NCI-H524 (cell line): ENCODE measurements at regions not wholly inside any gene's neighbourhood (a gene's known extent, or its start where the extent isn't known, plus 50 kb on each side); places are given as distances from the start of the nearest gene placed in this dataset.

Source experiments
- DNase-seq, 2 experiments: peaks; one replicate each; lab custom pipeline; 2025; lab: John Stamatoyannopoulos, UW

DNA sequence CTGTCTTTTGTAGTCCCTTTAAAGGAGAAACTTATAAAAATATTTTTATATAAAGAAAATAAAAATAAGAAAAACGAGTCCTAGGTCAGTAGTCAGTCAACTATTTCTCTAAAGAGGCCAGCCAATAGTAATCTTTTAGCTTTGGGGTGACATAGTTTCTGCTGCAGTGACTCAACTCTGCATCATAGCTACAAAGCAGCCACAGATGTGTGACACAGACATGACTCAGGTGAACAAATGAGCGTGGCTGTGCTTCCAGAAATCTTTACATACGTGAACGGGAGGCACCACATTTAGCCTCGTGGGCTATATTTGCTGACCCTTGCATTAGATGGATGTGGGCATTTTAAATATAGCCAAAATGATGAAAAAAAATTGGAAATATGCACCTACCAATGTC, 1862.5 kb upstream of the TENM3 start:
- no peak for DNase-seq

DNA sequence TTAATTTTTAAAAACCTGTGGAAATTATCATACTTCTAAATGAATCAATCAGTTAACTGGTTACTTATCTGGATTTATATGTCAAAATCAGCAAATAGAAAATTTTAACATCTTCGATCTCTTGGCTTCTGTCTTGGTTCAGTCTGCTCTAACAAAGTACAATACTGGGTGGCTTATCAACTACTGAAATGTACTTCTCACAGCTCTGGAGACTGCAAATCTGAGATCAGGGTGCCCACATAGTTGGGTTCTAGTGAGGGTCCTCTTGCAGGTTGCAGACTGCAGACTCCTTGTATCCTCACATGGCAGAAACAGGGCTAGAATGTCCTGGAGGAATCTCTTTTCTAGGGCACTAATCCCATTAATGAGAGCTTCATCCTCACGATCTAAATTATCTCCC, 1851.6 kb upstream of the TENM3 start:
- no peak for DNase-seq

DNA sequence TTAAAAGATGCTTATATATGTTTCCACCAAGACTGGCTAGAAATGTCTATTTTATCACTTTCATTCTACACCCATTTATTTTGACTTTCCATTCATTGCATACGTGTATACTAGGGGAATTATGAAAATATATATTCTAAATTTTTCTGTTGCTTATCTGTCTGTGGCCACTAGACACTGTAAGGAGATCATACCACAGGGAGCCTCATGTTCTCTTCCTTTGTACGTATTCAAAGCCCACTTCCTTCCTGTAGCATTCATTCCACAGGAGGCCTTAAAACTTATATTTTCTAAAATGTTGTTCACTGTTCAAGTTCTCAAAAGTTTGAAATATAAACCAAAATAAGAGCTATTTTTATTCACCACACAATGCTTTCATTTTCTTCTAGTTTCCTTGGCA, 1848.9 kb upstream of the TENM3 start:
- DNase-seq: no peak

DNA sequence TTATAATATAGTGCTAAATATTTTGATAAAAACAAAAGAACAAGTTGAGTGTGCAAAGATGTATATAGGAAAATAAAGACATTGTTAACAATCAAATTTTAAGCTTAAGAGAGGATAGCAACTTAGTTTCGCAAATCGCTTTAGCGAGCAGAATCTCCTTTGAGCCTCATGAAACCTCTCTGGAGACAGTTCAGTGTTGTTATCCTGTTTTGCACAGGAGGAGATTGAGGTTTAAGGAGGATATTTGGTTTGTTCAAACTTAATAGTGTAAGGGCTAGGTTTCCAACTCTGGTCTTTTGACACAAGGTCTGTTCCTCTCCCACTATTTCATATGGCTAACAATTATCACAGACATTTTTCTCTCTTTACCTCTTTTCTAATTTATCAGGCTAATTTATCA, 1848.5 kb upstream of the TENM3 start:
- DNase-seq: no peak

DNA sequence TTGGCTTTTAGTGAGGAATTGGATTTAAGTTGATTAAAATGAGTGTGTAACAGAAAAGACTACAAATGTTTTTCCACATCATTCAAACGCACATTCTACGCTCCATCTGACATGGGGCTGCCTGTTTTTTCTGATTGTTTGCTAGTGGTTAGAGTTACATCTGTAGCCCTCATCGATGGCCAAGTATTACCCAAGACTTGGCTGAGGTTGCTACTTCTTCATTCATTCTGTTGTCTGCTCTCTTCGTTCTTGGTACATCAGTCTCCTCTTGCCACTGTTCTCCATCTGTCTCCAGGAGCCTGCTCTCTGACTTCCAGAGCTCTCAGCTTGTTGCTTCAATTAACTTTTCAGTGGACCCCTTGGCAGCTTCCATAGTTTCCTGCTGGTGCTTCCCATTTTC, 1844.6 kb upstream of the TENM3 start:
- no peak for DNase-seq

DNA sequence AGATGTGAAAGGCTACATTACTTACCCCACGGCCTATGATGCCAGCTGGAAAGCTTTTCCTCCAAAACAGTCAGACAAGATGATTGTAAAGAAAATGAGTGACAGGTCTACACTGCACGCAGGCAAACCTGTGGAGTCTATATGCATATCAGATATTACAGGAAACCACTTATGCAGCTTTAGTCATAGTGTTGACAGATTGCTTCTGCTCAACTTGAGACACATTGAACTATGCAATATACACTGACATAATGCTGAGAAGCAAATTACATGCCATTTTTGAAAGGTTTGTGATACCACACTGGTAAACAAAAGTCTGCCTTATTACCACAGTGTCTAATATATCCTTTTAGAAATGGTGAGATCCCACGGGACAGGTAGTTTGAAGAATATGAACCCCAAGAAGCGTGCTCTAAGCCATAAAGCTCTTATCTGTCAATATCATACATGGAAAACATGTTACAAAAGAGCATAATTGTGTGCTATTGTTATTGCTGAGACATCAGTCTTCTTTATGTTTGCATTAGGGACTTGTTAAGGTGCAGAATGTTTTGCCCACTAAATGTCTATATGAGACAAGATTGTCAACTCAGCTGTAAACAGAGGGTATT, 1835.8 kb upstream of the TENM3 start:
- peak in 1 of 2 experiments; percentile 9 for DNase-seq

DNA sequence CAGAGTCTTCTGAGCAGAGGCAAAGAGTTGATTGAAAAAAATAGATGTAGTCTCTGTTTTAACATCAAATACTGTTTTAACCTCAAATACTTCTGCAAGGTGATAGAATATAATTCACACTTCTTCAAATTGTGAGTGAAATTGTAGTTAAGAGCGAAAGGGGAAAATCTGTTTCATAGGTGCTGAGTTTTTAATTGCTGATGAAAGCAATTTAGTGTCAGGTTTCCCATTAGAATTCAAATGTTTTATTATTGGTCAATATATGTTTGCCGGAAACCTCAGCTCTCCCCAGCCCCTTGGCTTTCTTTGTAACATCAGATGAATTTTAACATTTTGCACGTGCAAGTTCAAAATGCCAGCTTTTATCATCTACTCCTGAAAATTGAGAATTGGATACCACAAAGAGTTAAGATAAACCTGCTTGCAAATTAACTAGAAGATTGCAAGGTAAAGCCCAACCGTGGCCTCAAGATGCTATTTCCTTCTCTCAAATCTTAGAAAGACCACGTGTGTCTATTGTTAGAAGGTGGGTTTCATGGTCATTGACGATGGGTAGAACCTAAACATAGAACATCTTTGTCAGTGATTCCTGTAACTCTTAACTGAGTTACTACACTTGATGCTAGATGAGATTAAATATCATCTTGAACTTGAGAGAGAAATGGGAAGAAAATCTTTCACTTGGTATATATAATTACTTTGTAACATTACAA, 1824.2 kb upstream of the TENM3 start:
- DNase-seq: no peak

DNA sequence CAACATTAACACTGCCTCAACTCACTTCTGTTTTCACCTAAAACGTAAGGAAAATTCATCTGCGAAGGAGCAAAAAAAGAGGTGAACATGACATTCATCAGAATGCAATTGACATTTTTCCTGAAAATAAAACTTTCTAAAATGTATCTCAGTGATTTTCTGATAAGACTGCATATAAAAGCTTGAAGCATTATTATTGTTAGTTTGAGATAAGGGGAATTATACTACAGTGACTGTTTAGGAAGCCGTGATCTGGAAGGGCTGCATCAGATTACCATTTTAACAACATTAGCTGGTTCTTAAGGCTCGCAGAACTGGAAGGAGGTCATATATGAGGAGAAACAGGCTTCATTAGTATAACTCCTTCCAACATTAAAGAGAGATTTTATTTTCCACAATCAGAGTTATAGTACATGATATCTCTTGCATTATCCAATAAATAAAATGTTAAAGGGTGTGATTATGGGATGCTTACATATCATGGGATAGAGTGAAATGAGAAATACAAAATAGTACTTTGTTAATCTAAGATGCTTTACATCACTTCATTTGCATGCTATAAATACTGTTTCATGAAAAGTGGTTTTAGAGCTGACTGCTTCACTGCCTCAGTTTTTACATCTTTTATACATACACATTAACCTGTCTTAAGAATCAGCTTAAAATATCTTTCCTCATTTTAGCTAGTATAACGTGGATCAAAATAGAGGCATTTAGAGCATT, 1820.1 kb upstream of the TENM3 start:
- no peak for DNase-seq

DNA sequence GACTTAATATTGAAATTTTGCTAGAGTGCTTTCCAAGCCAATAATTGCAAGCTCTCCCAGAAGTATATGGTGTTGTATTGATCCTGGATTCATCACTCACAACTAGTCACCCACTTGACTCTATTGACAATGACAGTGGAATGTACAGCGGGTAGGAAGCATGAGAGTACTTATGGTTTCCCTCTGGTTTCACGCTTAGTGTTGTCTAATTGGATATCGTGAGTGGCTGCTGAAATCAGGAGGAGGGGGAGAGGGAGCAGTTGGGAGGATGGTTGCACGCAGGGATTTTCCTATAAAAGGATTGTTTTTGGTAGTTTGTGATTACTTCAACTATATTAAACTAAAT, 1819.5 kb upstream of the TENM3 start:
- no peak for DNase-seq

DNA sequence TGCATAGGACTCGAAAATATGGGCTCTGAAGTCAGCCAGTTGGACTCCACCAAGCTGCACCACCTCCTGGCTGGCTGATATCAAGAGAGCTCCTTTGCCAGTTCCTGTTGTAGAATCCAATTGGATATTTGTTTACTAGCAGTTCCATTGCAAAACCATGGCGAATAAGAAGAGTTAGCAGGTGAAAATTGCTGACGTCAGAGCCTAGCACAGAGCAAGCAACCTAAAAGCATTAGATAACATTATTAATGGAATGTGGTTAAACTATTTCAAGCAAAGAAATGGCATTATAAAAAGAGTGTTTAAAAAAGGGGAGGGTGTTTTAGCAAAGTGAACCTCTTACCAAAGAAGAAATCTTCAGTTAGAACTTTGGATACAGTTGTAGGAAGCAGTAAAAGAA, 1816.3 kb upstream of the TENM3 start:
- no peak for DNase-seq

DNA sequence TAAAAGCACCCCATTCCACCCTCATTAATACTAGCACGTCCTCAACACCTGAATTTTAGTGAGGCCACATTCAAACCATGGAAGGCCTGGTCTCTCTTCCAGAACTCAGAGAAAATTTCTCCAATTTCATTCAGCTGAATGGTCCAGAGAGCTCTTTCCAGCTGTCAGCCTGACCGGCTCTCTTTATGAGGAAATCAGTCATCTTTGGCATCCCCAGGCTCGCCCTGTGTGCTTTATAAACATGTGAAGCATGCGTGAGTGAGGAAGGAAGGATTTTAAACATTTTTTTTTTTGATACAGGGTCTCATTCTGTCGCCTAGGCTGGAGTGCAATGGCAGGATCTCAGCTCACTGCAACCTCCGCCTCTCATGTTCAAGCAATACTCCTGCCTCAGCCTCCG, 1812.9 kb upstream of the TENM3 start:
- no peak for DNase-seq

DNA sequence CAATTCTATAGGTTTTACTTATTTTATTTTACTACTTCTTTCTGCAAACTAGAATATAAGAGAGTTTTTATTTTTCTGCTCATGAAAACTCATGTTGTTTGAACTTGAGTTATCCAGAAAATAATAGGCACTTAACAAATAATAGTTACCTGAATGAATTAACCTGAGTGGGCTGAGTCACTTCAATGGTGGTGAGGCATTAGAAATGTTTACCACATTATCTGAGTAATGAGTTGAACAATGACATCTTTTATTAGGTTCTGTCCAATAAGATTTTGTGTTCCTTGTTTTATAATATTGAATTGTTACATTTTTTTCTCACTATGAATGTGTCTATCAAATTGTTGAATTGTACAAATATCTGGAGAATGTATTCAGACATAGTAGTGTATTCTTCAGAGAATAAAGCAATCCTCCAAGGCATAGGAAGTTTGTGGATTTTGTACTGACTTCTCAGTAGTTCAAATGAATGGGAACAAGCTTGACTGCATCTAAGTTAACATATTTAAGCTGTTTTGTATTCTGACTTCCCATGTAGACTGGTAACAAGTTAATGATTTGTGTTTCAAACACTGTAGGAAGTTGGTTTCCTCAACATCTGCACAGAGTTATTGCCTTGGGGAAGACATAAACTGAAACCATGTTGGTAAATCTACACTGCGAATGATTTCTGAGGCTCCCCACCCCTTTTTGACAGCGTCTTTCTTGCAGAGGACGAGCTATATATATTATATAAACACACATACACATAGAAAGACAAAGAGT, 1808.9 kb upstream of the TENM3 start:
- no peak for DNase-seq

DNA sequence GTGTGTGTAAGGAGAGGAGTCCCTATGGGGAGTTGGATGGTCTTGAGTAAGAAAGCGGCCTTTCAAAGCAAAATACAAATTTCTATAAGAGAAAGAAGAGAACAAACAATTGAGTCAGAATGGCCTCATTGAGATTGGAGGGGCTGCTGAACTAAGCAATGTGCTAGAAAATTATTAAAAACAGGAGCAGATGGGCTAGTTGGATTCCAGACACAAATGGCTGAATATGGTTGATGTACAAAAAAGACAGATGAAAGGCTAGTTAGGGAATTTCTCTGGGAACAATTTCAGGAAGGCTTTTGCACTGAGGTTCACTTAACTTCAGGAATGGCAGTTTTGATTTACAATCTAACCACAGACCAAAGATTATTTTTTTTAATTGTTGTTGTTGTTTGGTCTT, 1806.8 kb upstream of the TENM3 start:
- DNase-seq: peak in 1 of 2 experiments; percentile 60

DNA sequence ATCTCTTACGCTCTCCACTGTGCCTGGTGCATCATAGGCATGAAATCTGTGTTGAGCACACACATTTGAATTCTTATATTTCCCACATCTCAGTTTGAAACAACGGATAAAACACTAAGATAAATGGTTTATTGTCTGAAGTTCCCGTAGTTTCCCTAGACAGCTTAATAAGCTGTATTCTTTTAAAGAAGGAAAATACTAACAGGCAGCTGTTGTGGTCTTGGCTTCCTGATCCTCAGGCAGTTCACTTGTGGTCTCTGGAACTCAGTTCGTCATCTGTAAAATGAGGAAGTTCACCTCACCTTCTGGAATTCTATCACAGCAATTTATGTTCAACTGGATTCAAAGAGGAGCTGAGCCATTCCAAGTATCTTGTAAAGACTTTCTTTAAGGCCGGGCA, 1805.6 kb upstream of the TENM3 start:
- DNase-seq: peak in 1 of 2 experiments; percentile 6

DNA sequence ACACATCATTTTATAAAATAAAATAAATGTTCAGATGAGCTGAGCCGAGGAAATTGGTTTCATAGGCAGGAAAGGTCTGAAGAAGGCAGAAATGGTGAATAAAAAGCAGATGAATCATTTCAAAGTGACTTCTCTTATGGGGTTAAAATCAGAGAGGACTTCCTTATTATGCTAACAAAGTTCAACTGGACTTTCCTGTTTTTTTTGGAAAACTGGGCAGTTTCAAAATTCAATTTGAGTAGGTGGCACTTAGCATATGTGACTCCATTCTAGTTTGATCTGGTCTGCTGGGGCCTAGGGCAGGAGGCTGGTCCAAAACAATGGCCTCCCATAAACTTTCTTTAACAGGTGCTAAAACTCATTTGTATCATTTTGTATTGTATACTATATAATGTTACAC, 1794.9 kb upstream of the TENM3 start:
- DNase-seq: no peak

DNA sequence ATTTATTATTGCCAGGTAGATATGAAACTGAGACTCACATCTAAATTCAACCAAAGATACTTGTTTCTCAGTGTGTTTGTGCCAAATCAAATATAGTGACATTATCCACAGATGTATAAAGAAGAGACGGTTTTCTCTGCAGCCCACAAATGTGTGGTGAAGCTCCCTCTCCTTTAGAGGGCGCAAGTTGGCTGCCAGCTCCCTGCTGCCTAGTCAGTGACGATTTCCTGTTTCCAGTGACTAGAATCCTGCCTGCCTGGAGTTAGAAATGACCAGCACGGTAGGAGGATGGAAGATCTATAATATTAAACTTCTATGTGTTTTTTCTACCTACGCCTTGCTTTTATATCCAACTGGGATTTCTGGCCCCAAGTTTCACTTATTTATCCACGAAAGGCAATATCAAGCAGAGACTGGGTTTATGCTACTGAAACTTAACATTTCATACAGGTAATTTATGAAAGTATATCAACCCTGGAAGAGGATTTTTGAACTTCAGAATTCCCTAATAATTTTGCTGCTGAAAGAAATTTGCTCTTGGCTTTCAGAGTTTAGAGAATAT, 1793.7 kb upstream of the TENM3 start:
- DNase-seq: peak in 1 of 2 experiments; percentile 59

DNA sequence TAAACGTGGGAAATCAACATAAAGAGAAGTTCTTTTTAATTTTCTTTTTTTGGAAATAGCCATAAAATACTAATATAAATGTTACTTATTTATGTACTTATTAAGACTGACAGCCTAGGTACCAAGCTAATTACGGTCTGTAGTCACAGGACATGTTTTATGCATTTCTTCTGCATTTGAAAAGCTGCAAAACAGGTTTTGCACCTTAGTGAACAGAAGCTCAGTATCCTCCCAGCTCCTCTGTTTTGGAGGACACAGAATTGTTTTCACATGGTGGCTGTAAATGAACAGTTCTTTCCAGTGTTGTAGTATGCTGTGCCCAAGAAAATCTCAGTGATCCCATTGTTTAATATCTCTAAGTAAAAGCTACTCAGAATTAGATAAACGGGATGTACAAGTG, 1788.0 kb upstream of the TENM3 start:
- no peak for DNase-seq

DNA sequence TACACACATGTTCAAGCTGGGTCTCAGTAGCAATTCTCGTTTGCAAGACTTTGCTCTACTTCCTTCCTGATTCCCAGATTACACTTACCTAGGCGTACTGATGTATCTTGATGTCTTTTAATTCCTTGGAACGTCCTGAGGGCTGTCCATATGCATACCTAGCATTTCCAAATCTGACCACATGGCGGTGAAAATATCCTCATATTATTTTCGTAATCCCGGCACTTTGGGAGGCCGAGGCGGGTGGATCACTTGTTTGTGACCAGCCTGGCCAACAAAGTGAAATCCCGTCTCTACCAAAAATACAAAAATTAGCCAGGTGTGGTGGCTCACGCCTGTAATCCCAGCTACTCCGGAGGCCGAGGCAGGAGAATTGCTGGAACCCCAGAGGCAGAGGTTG, 1786.3 kb upstream of the TENM3 start:
- peak in 1 of 2 experiments; percentile 3 for DNase-seq

DNA sequence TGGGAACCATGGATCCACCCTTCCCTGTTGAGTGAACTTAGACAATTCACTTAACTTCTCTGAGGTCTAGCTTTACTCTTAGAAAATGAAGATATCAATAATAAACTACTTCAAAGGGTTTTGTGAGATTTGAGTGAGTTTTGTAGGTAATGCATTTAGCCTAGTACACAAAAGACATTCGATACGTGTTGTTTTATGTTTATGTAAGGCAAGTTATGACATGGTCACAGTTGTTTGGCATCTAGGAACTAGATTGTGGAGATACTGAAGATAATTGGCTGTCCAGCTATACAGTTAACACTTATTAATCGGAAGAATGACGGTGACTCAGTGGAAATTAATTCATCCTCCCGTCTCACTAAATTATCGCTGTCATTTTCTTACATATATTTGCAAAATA, 1781.1 kb upstream of the TENM3 start:
- no peak for DNase-seq

DNA sequence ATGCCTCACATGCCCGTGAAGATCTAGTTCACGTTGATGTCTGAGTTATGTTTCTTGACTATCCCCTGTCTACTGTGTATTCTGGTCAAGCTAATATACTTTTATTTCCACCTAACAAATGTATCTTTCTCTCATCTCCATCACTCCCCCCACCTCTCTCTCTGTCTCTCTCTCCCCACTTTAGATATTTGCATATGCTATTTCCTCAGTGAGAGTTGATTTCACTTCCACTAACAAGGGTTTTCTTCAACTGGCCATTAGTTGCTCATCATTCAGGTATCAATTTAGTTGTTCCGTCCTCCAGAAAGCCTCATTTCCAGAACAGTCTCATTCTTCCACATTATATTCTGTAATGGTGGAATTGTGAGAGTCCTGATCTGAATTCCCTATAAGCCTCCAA, 1777.8 kb upstream of the TENM3 start:
- no peak for DNase-seq

DNA sequence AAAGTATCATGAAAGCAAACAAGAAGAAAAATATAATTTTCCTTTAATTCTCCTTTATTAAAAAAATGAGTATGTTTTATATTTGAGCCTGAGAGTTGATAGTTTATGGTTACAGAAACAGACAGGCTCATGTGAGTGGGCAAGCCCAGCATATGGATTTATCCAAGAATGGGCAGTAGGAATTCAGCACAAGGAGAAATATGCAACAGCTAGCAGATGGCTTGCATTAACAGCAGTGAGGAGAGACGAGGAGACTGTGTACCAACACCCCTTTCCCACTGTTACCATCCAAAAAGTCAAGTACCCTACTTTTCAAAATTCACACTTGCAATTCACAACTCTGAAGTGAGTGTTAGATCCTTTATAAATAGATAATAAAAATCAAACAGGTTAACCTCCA, 1760.2 kb upstream of the TENM3 start:
- no peak for DNase-seq

DNA sequence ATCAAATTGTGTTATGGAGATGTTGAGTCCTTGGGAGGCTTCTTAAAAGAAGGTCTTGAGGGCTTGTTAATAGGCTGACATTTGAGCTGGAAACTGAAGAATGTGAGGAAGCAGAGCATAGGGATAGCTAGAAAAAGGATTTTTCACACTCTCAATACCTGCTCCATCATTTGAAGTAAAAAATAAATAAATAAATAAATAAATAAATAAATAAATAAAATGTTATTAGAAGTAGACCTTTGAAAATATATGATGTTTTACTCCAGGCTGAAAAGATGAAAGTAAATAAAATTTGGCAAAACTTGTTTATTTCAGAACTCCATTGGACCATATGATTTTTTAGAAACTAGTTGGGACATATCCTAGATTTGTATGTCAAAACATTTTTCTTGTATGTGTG, 1757.8 kb upstream of the TENM3 start:
- no peak for DNase-seq
